SK-N-MC (cell line): ENCODE measurements at regions not wholly inside any gene's neighbourhood (a gene's known extent, or its start where the extent isn't known, plus 50 kb on each side); places are given as distances from the start of the nearest gene placed in this dataset.

Experiments used
- EZH2 ChIP-seq: fragments of 200-600 bp; sonication (generic); IDR thresholded peaks from one replicate; pipeline ENCODE4 v1.6.1; 2017; ENCODE audit warnings: antibody characterized with exemption
- POLR2AphosphoS5 ChIP-seq: IDR thresholded peaks from 2 replicates; pipeline ENCODE4 v1.6.1; 2012; ENCODE audit warnings: mild to moderate bottlenecking, low read depth, low read length, borderline replicate concordance

- TF ChIP-seq POLR2AphosphoS5 (no peak), EZH2 (no peak)
Measured at GRCh38 chr6:26312096-26312463, 52.9 kb upstream of the BTN3A2 start.
